ENCODE measurements at regions not wholly inside any gene's neighbourhood (a gene's known extent, or its start where the extent isn't known, plus 50 kb on each side); places are given as distances from the start of the nearest gene placed in this dataset.

- TF ChIP-seq, protein P1, sequence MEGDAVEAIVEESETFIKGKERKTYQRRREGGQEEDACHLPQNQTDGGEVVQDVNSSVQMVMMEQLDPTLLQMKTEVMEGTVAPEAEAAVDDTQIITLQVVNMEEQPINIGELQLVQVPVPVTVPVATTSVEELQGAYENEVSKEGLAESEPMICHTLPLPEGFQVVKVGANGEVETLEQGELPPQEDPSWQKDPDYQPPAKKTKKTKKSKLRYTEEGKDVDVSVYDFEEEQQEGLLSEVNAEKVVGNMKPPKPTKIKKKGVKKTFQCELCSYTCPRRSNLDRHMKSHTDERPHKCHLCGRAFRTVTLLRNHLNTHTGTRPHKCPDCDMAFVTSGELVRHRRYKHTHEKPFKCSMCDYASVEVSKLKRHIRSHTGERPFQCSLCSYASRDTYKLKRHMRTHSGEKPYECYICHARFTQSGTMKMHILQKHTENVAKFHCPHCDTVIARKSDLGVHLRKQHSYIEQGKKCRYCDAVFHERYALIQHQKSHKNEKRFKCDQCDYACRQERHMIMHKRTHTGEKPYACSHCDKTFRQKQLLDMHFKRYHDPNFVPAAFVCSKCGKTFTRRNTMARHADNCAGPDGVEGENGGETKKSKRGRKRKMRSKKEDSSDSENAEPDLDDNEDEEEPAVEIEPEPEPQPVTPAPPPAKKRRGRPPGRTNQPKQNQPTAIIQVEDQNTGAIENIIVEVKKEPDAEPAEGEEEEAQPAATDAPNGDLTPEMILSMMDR (conservative IDR thresholded peaks at IDR 0.05): no peak
- TF ChIP-seq ZFX (IDR thresholded peaks at IDR 0.05): no peak
Measured at GRCh38 chr12:27163894-27164293, 80.2 kb upstream of the STK38L start.
